ENCODE measurements at regions not wholly inside any gene's neighbourhood (a gene's known extent, or its start where the extent isn't known, plus 50 kb on each side); places are given as distances from the start of the nearest gene placed in this dataset.

GRCh38 chr5:155987265-155987810 is 339.6 kb upstream of the SGCD start:
- DNase-seq (ENCODE audit: low spot score) = no peak

- DNase-seq (ENCODE audit: low spot score) = no peak
These were observed 337.1 kb upstream of the SGCD start for GRCh38 chr5:155989879-155990278.

- no peak for DNase-seq (ENCODE audit: low spot score)
These were observed 330.8 kb upstream of the SGCD start for GRCh38 chr5:155996123-155996522.

GRCh38 chr5:155998257-155998656 is 328.7 kb upstream of the SGCD start:
- no peak for DNase-seq (ENCODE audit: low spot score)

GRCh38 chr5:156000115-156000514 is 326.8 kb upstream of the SGCD start:
- DNase-seq (ENCODE audit: low spot score) = no peak

- no peak for DNase-seq (ENCODE audit: low spot score)
These were observed 322.2 kb upstream of the SGCD start for GRCh38 chr5:156004754-156005153.

- DNase-seq (ENCODE audit: low spot score) = no peak
These were observed 320.8 kb upstream of the SGCD start for GRCh38 chr5:156006026-156006647.

GRCh38 chr5:156008844-156009243 is 318.1 kb upstream of the SGCD start:
- no peak for DNase-seq (ENCODE audit: low spot score)

- no peak for DNase-seq (ENCODE audit: low spot score)
These were observed 317.4 kb upstream of the SGCD start for GRCh38 chr5:156009583-156009982.

GRCh38 chr5:156015137-156015536 is 311.8 kb upstream of the SGCD start:
- DNase-seq (ENCODE audit: low spot score) = no peak

GRCh38 chr5:156019130-156019529 is 307.8 kb upstream of the SGCD start:
- no peak for DNase-seq (ENCODE audit: low spot score)

GRCh38 chr5:156019571-156020180 is 307.3 kb upstream of the SGCD start:
- no peak for DNase-seq (ENCODE audit: low spot score)

GRCh38 chr5:156020647-156021046 is 306.3 kb upstream of the SGCD start:
- no peak for DNase-seq (ENCODE audit: low spot score)

GRCh38 chr5:156021866-156022265 is 305.1 kb upstream of the SGCD start:
- no peak for DNase-seq (ENCODE audit: low spot score)

GRCh38 chr5:156025656-156026055 is 301.3 kb upstream of the SGCD start:
- DNase-seq (ENCODE audit: low spot score) = no peak

- no peak for DNase-seq (ENCODE audit: low spot score)
These were observed 295.8 kb upstream of the SGCD start for GRCh38 chr5:156031181-156031580.

GRCh38 chr5:156036640-156037039 is 290.3 kb upstream of the SGCD start:
- no peak for DNase-seq (ENCODE audit: low spot score)

- no peak for DNase-seq (ENCODE audit: low spot score)
These were observed 289.6 kb upstream of the SGCD start for GRCh38 chr5:156037151-156037909.

GRCh38 chr5:156042726-156043125 is 284.2 kb upstream of the SGCD start:
- no peak for DNase-seq (ENCODE audit: low spot score)

GRCh38 chr5:156043351-156043750 is 283.6 kb upstream of the SGCD start:
- DNase-seq (ENCODE audit: low spot score) = no peak

- DNase-seq (ENCODE audit: low spot score) = no peak
These were observed 275.0 kb upstream of the SGCD start for GRCh38 chr5:156051972-156052371.

GRCh38 chr5:156052656-156053055 is 274.3 kb upstream of the SGCD start:
- DNase-seq (ENCODE audit: low spot score) = no peak

GRCh38 chr5:156053056-156053455 is 273.9 kb upstream of the SGCD start:
- no peak for DNase-seq (ENCODE audit: low spot score)
